Stimulated activated CD8-positive, alpha-beta memory T cell treated with anti-CD3 and anti-CD28 coated beads, Interleukin-4, amount 100 ng/mL, for 4 hours (primary cell): ENCODE measurements at regions not wholly inside any gene's neighbourhood (a gene's known extent, or its start where the extent isn't known, plus 50 kb on each side); places are given as distances from the start of the nearest gene placed in this dataset.

Experiments
- DNase-seq, 2 donors: peaks; one replicate each; pipeline ENCODE4 v3.0.0-alpha.2; 2020; ENCODE audit warnings: low read depth in 2 of 2, low spot score in 1 of 2

DNA sequence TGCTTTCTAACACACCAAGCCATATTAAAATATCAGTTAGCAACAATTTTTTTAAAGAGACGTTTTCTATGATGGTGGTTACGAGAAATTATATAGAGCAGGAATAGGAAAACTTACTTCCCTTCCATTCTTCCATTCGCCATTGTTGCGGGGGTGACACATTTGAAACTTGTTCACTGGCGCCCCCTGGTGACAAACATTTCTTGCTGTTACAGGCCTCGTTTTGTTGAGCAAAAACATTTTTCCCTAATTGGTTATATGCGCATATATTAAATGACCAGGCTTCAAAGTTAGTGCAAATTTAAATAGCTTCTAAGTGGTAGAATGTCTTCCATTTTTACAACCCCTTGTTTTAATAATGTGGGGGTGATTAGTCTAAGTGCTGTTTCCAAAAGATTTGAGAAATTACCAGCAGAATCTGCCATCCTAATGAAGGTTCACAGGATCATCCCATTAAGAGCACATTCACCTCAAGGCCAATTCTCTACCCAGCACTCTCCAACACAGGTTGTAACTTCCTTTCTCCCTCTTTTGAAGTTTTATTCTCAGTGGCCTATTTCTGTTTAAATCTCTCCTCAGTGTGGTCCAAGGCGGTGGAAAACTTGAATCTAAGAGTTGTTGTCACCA lies 1124.7 kb downstream of the FLRT2 start:
- DNase-seq: no peak

DNA sequence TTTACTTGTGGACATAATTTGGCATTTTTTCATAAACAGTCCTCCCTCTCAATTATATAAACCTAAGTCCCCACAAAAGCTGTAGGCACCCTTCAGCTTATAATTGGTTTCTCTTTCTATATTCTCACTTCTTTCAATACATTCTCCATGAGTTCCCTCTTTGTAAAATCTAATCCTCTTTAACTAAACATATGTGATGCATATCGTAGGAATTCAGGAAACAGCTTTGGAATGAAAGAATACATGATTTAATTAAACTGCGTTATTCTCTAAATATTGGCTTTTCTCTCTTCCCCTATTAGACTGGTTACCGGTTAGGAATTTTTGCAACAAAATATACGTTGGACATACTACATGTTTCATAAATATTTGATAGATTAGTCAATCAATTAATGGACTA lies 1122.6 kb downstream of the FLRT2 start:
- DNase-seq: no peak

DNA sequence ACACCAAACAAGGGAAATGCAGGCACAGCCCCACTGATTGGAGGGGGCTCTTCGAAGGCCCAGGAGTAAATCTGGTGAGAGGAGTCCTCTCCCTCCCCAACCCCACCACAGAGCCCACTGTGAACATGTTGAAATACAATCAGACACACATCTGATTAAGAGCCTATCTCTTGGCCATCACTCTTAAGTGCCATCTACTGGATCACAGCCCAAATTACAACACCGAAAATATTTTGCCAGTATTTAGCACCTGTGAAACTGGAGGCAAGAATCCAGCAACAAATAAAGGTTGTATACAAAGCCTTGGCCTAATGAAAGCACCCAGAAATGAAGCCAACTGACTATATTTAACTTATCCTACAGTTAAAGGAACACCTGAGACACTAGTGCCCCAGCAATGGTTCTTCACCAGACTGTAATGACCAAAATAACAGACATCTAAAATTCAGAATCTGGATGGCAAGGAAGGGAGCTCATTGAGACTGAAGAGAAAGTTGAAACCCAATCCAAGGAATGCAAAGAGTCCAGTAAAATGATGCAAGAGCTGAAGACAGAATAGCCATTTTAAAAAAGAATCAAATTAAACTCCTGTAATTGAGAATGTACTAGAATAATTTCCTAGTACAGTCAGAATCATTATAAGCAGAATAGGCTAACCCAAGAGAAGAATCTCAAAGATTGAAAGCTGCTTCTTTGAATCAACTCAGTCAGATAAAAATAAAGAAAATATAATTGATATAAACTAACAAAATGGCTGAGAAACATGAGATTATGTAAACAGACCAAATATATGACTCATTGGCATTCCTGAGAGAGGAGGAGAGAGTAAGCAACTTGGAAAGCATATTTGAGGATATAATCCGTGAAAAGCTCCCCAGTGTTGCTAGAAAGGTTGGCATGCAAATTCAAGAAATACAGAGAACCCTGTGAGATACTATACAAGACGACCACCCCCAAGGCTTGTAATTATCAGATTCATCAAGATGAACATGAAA lies 1117.0 kb downstream of the FLRT2 start:
- no peak for DNase-seq

DNA sequence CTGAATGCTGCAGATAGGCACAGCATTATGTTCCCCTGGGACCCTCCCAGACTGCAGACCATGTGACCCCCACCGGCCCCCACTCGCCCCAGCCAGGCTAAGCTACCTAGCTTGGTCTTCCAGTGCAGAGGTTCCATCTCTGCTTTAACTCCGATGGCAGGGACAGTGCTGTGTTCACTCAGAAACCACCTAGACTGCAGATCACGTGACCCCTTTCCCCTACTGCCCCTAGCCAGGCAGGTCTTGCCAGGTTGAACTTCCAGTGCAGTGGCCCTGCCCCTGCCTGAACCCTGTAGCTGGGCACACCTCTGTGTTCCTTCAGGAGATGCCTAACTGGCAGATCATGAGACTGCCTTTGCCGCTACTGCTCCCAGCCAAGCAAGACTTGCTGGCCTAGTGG lies 1116.2 kb downstream of the FLRT2 start:
- DNase-seq: no peak

DNA sequence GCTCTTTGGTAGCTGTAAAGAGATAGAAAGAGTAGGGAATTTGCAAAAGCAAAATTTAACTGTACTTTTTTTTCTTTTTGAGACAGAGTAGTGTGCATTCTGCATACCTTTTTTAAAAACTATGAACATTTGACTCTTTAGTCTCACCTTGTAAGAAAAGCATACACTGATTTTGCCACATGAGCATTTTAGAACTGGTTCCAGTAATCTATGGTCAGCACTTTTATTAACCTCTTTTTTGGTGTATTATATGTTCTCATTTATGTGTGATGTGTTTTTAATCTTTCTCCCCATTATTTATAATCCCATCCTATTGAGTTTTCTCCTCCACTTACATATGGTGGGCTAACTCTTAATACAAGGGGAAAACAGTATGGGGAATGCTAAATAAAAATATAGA lies 1111.4 kb downstream of the FLRT2 start:
- DNase-seq: no peak

DNA sequence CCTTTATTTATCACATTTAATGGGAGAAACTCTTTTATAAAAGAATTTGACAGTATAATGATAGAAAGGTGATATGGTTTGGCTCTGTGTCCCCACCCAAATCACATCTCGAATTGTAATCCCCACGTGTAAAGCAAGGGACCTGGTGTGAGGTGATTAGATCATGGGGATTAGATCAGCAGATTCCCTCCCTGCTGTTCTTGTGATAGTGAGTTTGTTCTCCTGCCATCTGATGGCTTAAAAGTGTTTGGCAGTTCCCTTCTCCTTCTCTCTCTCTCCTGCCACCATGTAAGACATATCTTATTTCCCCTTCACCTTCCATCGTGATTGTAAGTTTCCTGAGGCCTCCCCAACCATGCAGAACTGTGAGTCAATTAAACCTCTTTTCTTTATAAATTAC lies 1110.3 kb downstream of the FLRT2 start:
- DNase-seq: no peak

DNA sequence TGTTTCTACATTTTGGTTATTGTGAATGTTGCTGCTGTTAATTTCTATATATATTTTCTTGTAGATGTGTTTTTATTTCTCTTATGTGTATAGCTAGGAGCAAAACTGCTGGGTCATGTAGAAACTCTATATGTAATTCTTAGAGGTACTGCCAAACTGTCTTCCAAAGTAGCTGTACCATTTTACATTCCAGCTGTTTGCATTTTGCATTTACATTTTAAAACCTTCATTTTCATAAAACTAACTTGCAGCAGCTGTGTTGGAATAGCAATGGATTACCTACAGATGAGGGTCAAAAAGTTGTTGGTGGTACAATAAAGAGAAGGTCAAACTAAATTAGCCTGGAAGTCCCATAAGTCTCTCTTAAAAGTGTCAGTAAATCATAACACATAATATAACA lies 1109.7 kb downstream of the FLRT2 start:
- no peak for DNase-seq

DNA sequence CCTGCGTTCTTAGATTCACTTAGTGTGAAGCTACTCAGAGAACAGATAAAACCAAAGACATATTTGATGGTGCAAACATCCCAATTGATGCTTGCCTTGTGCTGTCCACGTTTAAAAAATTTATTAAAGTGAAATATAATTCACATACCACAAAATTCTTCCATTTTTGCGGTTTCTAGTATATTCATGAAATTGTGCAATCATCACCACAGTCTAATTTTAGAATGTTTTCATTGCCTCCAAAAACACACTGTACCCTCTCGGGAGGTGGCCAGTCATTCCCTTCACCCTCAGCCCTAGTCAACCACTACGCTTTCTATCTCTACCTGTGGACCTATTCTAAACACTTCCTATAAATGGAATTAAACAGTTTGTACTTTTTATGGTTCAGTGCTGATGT lies 1109.2 kb downstream of the FLRT2 start:
- no peak for DNase-seq

DNA sequence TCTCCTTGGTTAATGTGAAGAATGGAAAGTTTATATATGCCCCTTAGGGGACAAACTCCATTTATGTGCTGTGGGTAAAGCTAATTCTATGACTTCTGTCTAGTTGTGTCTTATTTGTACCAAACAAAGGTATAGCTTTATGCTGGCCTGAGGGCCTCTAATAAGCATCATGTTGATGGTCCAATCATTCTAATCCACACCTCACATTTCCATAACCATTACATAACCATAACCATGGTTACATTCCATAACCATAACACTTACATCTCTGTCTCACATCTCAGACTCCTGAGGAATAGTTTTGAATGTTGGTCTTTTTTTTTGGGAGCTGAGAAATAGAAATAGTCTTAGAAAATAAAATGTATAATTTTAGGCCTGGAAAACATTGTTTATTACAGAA lies 1097.1 kb downstream of the FLRT2 start:
- no peak for DNase-seq

DNA sequence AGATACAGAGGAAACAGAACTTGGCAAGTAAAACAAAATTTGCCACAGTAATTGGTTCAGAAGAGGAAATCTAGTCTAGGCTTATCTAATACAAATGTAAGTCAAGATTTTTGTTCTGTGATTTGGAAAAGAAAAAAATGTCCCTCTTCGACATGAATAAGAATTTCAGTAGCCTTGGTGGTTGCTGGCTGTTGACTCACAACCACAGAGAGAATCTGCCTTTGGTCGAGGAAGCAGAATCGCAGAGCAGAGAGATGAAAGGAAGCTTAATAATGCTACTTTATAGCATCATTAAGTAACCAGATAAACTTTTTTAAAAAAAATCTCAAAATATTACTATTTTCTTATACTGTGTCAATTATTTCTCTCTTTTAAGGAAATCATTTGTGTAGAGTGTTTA lies 1096.6 kb downstream of the FLRT2 start:
- DNase-seq: no peak

DNA sequence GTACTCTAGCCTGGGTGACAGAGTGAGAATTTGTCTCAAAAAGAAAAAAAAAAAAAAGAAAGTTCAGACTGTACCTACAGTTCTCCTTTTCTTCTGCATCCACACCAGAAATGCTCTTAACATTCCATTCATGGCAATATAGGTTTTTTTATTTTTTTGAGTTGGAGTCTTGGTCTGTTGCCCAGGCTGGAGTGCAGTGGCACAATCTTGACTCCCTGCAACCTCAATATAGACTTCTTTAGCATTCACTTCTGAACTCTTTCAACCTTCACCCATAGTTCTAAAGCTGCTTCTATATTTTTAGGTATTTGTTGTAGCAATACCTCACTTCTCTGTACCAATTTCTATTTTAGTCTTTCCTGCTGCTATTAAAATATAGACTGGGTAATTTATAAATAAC lies 1095.7 kb downstream of the FLRT2 start:
- no peak for DNase-seq

DNA sequence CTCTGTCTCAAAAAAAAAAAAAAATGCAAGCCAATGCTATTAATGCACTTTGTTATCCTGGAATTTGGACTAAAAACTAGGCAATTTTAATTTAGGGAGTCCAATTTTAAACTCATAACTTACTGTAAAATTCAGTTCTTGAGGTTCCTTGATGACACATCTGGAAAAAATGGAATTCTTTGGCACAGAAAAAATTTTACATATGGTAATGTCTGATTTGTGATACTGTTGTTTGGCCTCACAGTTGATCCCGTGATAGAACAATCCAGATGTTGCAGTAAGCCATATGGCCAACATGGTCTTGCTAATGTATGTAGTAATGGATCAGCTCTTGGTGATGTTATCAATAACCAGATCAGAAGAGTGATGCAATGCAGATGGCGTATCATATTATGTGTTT lies 1089.8 kb downstream of the FLRT2 start:
- DNase-seq: no peak

DNA sequence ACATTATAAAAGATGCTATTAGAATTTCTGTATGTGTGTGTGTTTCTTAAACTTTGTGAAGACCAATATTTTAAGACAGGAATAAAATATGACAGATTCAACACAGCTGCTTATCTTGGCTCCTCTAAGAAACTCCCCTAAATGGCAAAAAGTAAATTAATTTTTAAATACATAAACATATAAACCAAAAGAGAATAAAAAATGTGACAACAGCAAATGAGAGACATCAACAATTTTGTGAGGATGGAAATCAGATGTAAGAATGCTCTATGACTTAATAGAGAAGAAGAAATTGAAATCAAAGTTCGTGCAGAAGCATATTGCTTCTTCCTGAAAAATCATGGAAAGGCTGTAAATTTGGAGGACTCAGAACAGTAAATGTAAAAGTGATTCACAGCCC lies 1083.8 kb downstream of the FLRT2 start:
- DNase-seq: no peak

DNA sequence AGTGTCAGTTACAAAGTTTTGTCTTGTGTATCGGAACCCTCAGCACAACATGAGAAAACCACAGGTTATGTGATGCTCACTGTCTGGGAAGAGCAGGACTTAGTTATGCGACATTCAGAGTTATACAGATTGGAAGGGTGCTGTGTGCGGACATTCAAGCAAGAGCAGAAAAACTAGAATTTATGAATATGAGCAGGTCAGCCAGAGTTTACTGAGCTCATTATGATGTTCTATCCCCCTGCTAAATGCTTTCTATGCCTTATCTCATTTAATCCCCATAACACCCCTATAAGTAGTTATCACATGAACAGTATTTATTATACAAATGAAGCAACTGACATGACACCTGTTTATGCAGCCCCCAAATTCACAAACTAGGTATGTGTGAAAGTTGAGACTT lies 1083.2 kb downstream of the FLRT2 start:
- DNase-seq: no peak

DNA sequence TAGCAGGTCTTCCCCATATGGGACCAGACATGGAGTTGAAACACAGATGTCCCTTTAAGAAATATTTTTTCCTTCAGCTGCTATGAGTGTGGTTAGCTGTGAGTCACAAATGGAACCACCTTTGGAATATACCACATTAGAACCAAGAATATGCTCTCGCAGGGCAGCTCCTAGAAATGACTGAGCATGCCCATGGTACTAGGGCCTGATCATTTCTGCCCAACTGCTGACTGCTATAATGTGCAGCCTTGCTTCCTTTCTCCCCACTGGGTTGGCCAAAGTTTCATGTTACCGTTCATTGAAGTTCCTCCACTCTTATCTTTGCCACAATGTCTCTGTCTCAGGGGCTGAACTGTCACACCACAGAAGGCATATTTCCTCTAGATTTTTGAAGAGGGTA lies 1074.6 kb downstream of the FLRT2 start:
- no peak for DNase-seq

DNA sequence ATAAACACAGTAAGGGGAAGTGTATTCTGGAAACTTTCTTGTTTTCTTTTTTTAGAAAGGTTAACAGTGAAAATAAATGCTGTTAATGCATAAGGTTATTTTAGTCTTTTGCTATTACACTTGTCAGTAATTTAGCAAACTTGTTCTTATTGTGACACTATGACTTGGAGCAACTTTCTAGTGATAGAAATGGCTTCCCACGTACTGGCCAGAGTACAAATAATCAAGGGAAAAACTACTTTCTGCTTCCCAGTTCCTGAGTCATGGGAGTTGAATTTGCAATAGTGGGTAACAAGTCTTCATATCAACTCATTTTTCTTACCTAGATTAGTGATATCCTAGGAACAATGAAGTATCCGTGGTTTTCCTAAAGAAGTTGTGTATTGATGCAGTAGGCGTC lies 1072.3 kb downstream of the FLRT2 start:
- DNase-seq: no peak

DNA sequence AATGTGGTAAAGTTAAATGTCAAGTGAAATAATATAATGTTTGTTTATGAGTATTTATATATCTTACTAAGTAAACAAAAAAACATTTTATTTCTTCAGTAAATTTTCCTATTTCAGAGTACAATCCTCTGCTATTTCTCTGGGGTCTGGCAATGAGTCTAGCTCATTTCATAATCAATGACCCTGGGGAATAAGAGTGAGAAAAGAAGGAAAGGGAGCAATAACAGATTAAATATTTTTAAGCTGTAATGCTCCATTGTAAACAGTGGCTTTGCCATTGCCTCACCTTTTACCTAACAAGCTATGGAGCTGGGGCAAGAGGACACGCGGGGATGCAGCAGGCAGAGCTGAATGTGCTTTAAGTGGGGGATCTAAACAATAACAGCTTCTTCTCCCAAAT lies 1071.9 kb downstream of the FLRT2 start:
- no peak for DNase-seq

DNA sequence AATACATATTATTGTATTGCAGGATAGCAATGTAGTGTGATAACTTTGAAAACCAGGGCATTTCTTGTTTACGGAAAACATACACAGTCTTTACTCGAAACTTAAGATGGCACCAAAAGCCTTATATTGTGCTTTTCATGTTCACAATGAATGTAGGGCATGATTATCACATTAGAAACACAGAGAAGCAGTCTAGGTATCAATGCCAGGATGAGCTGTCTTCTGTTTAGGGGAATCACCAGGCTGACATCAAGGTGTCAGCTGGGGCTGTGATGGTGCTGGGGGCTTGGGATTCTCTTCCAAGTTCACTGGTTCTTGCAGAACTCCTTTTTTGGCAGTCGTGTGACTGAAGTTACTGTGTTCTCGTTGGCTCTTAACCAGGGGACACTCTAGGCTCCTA lies 1067.3 kb downstream of the FLRT2 start:
- no peak for DNase-seq

DNA sequence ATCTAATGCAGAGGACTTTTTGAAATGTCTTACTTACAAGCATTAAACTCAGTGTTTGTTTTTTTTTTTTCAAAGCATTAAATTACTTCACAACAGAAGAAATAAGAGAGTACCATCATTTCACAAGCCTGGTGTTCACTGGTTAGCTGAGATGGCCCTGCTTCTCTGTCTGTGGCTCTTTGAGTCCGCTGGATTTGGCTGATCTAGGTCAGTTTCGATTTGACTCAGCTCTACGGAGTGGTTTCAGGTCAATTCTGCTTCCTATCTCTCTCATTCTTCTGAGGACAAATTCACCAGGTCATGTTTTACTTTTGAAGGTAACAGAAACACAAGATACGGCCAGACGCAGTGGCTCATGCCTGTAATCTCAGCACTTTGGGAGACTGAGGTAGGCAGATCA lies 1066.1 kb downstream of the FLRT2 start:
- no peak for DNase-seq

DNA sequence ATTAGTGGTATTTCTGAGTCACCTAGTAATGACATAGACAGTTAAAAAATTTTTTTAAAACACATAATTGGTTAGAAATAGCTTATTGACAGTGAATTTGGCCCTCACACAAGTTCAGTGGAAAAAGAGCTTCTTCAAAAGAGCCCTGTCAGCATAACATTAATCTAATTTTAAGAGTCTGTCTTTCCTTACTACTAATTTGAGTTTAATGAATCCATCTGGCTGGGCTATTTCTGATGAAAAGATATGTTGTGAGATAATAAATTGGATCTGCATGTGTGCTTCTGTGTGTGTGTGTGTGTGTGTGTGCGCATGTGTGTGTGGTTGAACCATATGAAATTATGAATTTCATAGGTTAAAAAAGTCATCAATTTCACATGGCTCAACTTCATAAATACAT lies 1045.2 kb downstream of the FLRT2 start:
- DNase-seq: no peak

DNA sequence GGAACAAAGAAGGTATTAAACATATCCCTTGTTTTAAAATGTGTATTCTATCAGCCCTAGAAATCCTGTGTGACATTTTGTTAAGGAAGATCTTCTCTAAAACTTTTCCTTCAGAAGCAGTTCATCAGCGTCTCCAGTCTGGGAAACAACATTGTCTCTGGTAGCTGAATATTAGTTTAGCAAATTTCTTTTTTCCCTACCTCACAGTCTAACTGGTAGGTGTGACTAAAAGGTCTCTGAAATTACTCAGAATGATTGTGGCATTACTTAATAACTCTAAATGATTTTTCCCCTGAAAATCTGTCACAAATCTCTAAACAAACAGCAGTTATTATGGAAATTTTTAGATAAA lies 1044.8 kb downstream of the FLRT2 start:
- no peak for DNase-seq

DNA sequence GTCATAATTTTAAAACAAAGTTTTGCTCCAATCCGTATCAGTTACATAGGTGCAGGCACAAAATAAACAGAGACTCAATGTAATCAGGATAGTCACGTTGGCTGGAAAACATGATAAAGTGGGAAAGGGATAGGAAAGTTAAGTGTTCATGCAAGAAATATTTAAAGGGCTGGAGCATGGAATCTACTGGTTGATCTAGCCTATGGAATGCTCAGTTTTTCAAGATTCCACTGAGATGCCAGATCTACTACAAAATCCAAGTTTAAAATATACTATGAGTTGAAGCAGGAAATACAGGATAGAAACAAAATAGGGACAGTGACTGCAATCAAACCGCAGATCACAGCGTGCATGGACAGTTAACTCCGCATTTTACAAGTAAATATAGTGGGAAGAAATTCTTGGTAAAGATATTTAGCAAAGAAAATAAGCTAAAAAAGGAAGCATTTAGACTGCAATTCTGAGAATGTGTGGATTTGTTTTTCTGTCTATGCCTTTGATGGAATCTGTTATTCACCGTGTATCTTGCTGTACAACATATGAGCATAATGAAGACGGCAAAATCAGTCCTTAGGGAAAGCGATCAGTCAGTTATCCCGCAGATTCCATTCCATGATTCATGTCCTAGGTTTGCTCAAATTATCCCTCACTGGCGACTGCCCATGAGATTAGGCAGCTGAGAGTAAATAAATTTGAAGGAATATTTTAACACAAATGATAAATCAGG lies 1044.3 kb downstream of the FLRT2 start:
- no peak for DNase-seq
